Keratinocyte (primary cell): ENCODE measurements at regions not wholly inside any gene's neighbourhood (a gene's known extent, or its start where the extent isn't known, plus 50 kb on each side); places are given as distances from the start of the nearest gene placed in this dataset.

Source experiments
- EZH2 ChIP-seq: IDR thresholded peaks from one replicate; pipeline ENCODE4 v1.6.1; 2012; ENCODE audit warnings: inconsistent platforms, mild to moderate bottlenecking, low read length, moderate library complexity
- TF ChIP-seq, protein P1 (sequence below), 3 experiments: IDR thresholded peaks in 1 of 3; conservative IDR thresholded peaks in 1 of 3; optimal IDR thresholded peaks in 1 of 3; 2 replicates in 2 of 3; 3 replicates in 1 of 3; pipeline versions ENCODE3 to v1.5.1; 2011; ENCODE audit warnings: low read length in 3 of 3, mild to moderate bottlenecking in 3 of 3, moderate library complexity in 2 of 3, control low read depth in 1 of 3, inconsistent platforms in 1 of 3; ENCODE audit not compliant: insufficient read depth in 2 of 3; ENCODE audit errors: extremely low read depth in 1 of 3

DNA sequence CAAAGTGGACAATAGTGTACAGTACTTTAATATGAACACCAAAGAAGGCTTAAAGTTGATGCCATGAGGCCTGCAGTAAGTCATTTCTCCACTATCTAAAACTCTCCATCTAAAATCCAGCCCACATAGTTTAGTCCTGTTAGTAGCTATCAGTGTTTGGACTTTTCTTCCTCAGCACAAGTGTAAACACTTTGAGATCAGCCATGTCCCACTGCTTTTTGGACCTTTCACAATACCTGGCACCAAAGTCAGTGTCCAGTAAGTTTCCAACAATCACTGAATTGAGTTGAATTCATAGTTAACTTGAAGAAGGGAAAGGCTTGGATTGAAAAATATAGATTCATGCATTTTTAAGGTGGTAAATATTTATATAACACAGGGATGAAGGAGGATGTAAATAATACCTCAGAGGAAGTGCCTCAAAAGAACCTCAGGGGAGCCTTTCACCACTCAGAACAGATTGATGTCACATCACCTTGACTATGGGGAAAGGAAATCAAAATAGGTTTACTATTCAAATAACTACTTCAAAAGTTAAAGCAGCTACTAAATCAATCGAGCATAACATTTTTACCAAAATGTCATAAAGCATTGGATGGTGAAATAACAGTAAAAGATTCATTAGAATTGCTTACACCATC is 76.7 kb downstream of the FTHL17 start:
- TF ChIP-seq, protein P1, sequence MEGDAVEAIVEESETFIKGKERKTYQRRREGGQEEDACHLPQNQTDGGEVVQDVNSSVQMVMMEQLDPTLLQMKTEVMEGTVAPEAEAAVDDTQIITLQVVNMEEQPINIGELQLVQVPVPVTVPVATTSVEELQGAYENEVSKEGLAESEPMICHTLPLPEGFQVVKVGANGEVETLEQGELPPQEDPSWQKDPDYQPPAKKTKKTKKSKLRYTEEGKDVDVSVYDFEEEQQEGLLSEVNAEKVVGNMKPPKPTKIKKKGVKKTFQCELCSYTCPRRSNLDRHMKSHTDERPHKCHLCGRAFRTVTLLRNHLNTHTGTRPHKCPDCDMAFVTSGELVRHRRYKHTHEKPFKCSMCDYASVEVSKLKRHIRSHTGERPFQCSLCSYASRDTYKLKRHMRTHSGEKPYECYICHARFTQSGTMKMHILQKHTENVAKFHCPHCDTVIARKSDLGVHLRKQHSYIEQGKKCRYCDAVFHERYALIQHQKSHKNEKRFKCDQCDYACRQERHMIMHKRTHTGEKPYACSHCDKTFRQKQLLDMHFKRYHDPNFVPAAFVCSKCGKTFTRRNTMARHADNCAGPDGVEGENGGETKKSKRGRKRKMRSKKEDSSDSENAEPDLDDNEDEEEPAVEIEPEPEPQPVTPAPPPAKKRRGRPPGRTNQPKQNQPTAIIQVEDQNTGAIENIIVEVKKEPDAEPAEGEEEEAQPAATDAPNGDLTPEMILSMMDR (optimal IDR thresholded peaks at IDR 0.05 in 1 of 3, IDR thresholded peaks at IDR 0.05 in 1 of 3, conservative IDR thresholded peaks at IDR 0.05 in 1 of 3; ENCODE audit: extremely low read depth in 1 of 3, insufficient read depth in 2 of 3, low read length in 3 of 3), result no peak
- no peak for TF ChIP-seq EZH2
